ENCODE measurements at regions not wholly inside any gene's neighbourhood (a gene's known extent, or its start where the extent isn't known, plus 50 kb on each side); places are given as distances from the start of the nearest gene placed in this dataset.

DNA sequence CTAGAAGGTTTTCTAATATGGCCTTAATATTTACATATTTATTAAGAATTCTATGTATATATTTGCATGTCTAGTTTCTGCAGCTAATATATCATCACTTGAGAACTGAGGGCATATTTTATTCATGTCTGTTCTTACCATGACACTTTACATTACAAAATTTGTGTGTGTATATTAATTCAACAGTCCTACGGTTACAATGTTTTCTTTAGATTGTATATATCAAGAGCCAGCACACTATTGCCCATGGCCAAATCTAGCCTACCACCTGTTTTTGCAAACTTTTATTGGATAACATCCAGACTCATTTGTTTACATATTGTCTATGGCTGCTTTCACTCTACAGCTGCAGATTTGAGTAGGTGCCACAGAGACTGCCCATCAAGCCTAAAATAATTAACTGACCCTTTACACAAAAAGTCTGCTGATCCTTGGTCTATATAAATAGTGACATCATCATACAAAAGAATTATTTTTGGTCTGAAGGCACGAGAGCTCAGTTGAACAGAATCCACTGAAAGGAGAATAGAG, 577.4 kb upstream of the PBX1 start:
- Histone ChIP-seq H2AK5ac (ENCODE audit: insufficient read length, low read length) (no peak overlapping the region), H2BK12ac (ENCODE audit: insufficient read length, low read depth, low read length) (no peak overlapping the region), H2BK20ac (ENCODE audit: low read depth, low read length, poor library complexity, severe bottlenecking) (no peak overlapping the region), H3K56ac (ENCODE audit: insufficient read length, low read depth, low read length) (no peak overlapping the region), H4K8ac (replicated peaks; ENCODE audit: insufficient read length, low read depth, low read length) (no peak overlapping the region), H3K9me3 (ENCODE audit: control insufficient read depth, low read depth, low read length) (no peaks in the 10 kb centered on the region), H2BK120ac (ENCODE audit: low read depth, low read length, poor library complexity, severe bottlenecking) (no peak overlapping the region), H3K4me2 (ENCODE audit: insufficient read depth, insufficient read length, low read length) (no peak overlapping the region), H4K20me1 (ENCODE audit: control insufficient read depth, insufficient read depth, insufficient read length) (no peaks in the 10 kb centered on the region), H3K79me1 (ENCODE audit: insufficient read depth, low read depth, low read length, poor library complexity, severe bottlenecking) (no peaks in the 10 kb centered on the region), H3K23me2 (ENCODE audit: insufficient read length, low read depth, low read length, poor library complexity, severe bottlenecking) (no peaks in the 10 kb centered on the region), H2BK5ac (ENCODE audit: insufficient read length, low read length) (no peak overlapping the region), H3K14ac (ENCODE audit: insufficient read depth, low read length) (no peak overlapping the region), H3K27me3 (ENCODE audit: insufficient read depth, low read length) (no peaks in the 10 kb centered on the region), H4K91ac (ENCODE audit: insufficient read length, low read depth, low read length) (no peak overlapping the region), H3K4me1 (ENCODE audit: insufficient read depth, low read length) (no peaks in the 10 kb centered on the region), H3K23ac (ENCODE audit: insufficient read length, low read depth, low read length) (no peak overlapping the region), H3K27ac (ENCODE audit: insufficient read length, low read depth, low read length) (no peak overlapping the region), H3K4ac (ENCODE audit: low read depth, low read length) (no peak overlapping the region), H2BK15ac (ENCODE audit: low read depth, low read length) (no peak overlapping the region), H3K18ac (ENCODE audit: insufficient read length, low read depth, low read length) (no peak overlapping the region), H4K5ac (ENCODE audit: insufficient read length, low read depth, low read length) (no peak overlapping the region), H3T11ph (ENCODE audit: low read length) (no peak overlapping the region), H2AFZ (ENCODE audit: low read length) (no peak overlapping the region), H3K9ac (ENCODE audit: extremely low read depth, insufficient read length, low read length) (no peak overlapping the region), H3K79me2 (ENCODE audit: insufficient read depth, low read length) (no peaks in the 10 kb centered on the region)
- H3K4me3 Mint-ChIP-seq = no peak overlapping the region
- H3K36me3 Mint-ChIP-seq (ENCODE audit: insufficient read depth in 1 of 3, low read depth in 3 of 3) = no peaks in the 10 kb centered on the region; a peak in 1 of 7 replicates
- WGBS (ENCODE audit: extremely low coverage, insufficient read length, low lambda C conversion rate) = no CpG with 5 or more reads among the region's 2 CpGs
- no peaks in the 10 kb centered on the region for H3K9me3 Mint-ChIP-seq
- no peaks in the 10 kb centered on the region for H3K27me3 Mint-ChIP-seq (ENCODE audit: low read depth)
- H3K27ac Mint-ChIP-seq = no peak overlapping the region
- no peak for DNase-seq
- TF ChIP-seq, protein P1, sequence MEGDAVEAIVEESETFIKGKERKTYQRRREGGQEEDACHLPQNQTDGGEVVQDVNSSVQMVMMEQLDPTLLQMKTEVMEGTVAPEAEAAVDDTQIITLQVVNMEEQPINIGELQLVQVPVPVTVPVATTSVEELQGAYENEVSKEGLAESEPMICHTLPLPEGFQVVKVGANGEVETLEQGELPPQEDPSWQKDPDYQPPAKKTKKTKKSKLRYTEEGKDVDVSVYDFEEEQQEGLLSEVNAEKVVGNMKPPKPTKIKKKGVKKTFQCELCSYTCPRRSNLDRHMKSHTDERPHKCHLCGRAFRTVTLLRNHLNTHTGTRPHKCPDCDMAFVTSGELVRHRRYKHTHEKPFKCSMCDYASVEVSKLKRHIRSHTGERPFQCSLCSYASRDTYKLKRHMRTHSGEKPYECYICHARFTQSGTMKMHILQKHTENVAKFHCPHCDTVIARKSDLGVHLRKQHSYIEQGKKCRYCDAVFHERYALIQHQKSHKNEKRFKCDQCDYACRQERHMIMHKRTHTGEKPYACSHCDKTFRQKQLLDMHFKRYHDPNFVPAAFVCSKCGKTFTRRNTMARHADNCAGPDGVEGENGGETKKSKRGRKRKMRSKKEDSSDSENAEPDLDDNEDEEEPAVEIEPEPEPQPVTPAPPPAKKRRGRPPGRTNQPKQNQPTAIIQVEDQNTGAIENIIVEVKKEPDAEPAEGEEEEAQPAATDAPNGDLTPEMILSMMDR (conservative IDR thresholded peaks at IDR 0.05) = no peak
- H3K4me1 Mint-ChIP-seq = peaks cover 8 to 9% of the 10 kb centered on the region in 2 experiments
